ENCODE measurements at regions not wholly inside any gene's neighbourhood (a gene's known extent, or its start where the extent isn't known, plus 50 kb on each side); places are given as distances from the start of the nearest gene placed in this dataset.

- no peak overlapping the region for H3K9ac ChIP-seq (ENCODE audit: extremely low read depth, insufficient read length, low read length)
- no peak overlapping the region for H2BK5ac ChIP-seq (ENCODE audit: insufficient read length, low read length)
- no peak overlapping the region for H2BK15ac ChIP-seq (ENCODE audit: low read depth, low read length)
- H3T11ph ChIP-seq (ENCODE audit: low read length): no peak overlapping the region
- no peak overlapping the region for H3K14ac ChIP-seq (ENCODE audit: insufficient read depth, low read length)
- TF ChIP-seq, protein P1, sequence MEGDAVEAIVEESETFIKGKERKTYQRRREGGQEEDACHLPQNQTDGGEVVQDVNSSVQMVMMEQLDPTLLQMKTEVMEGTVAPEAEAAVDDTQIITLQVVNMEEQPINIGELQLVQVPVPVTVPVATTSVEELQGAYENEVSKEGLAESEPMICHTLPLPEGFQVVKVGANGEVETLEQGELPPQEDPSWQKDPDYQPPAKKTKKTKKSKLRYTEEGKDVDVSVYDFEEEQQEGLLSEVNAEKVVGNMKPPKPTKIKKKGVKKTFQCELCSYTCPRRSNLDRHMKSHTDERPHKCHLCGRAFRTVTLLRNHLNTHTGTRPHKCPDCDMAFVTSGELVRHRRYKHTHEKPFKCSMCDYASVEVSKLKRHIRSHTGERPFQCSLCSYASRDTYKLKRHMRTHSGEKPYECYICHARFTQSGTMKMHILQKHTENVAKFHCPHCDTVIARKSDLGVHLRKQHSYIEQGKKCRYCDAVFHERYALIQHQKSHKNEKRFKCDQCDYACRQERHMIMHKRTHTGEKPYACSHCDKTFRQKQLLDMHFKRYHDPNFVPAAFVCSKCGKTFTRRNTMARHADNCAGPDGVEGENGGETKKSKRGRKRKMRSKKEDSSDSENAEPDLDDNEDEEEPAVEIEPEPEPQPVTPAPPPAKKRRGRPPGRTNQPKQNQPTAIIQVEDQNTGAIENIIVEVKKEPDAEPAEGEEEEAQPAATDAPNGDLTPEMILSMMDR (conservative IDR thresholded peaks at IDR 0.05): no peak
- H3K9me3 Mint-ChIP-seq: no peaks in the 10 kb centered on the region
- no peaks in the 10 kb centered on the region for H3K79me1 ChIP-seq (ENCODE audit: insufficient read depth, low read depth, low read length, poor library complexity, severe bottlenecking)
- H2BK20ac ChIP-seq (ENCODE audit: low read depth, low read length, poor library complexity, severe bottlenecking): no peak overlapping the region
- no peak overlapping the region for H3K4me2 ChIP-seq (ENCODE audit: insufficient read depth, insufficient read length, low read length)
- no peaks in the 10 kb centered on the region for H4K20me1 ChIP-seq (ENCODE audit: control insufficient read depth, insufficient read depth, insufficient read length)
- no peak overlapping the region for H2BK120ac ChIP-seq (ENCODE audit: low read depth, low read length, poor library complexity, severe bottlenecking)
- H2AFZ ChIP-seq (ENCODE audit: low read length): no peak overlapping the region
- H3K4me3 Mint-ChIP-seq: no peak overlapping the region
- no peak overlapping the region for H2BK12ac ChIP-seq (ENCODE audit: insufficient read length, low read depth, low read length)
- no peak overlapping the region for H3K18ac ChIP-seq (ENCODE audit: insufficient read length, low read depth, low read length)
- no peak overlapping the region for H3K4ac ChIP-seq (ENCODE audit: low read depth, low read length)
- H3K4me1 ChIP-seq (ENCODE audit: insufficient read depth, low read length): no peaks in the 10 kb centered on the region
- no peak overlapping the region for H4K8ac ChIP-seq (replicated peaks; ENCODE audit: insufficient read length, low read depth, low read length)
- H4K91ac ChIP-seq (ENCODE audit: insufficient read length, low read depth, low read length): no peak overlapping the region
- no peak for DNase-seq
- no peaks in the 10 kb centered on the region for H3K4me1 Mint-ChIP-seq
- no peaks in the 10 kb centered on the region for H3K36me3 Mint-ChIP-seq (ENCODE audit: insufficient read depth in 1 of 3, low read depth in 3 of 3)
- H3K79me2 ChIP-seq (ENCODE audit: insufficient read depth, low read length): no peaks in the 10 kb centered on the region
- no peaks in the 10 kb centered on the region for H3K23me2 ChIP-seq (ENCODE audit: insufficient read length, low read depth, low read length, poor library complexity, severe bottlenecking)
- no peak overlapping the region for H2AK5ac ChIP-seq (ENCODE audit: insufficient read length, low read length)
- H3K56ac ChIP-seq (ENCODE audit: insufficient read length, low read depth, low read length): no peak overlapping the region
- peaks cover 5% of the 10 kb centered on the region for H3K27me3 Mint-ChIP-seq (ENCODE audit: low read depth)
- WGBS (ENCODE audit: extremely low coverage, insufficient read length, low lambda C conversion rate): no CpG with 5 or more reads among the region's 4 CpGs
- H4K5ac ChIP-seq (ENCODE audit: insufficient read length, low read depth, low read length): no peak overlapping the region
- H3K27ac Mint-ChIP-seq: no peak overlapping the region
- no peaks in the 10 kb centered on the region for H3K9me3 ChIP-seq (ENCODE audit: control insufficient read depth, low read depth, low read length)
- no peak overlapping the region for H3K27ac ChIP-seq (ENCODE audit: insufficient read length, low read depth, low read length)
- no peak overlapping the region for H3K23ac ChIP-seq (ENCODE audit: insufficient read length, low read depth, low read length)
- H3K27me3 ChIP-seq (ENCODE audit: insufficient read depth, low read length): no peaks in the 10 kb centered on the region
Observed at GRCh38 chr10:120372917-120373316, 84.1 kb upstream of the PLPP4 start.

All from H9 (cell line).